ENCODE measurements at regions not wholly inside any gene's neighbourhood (a gene's known extent, or its start where the extent isn't known, plus 50 kb on each side); places are given as distances from the start of the nearest gene placed in this dataset.

DNA sequence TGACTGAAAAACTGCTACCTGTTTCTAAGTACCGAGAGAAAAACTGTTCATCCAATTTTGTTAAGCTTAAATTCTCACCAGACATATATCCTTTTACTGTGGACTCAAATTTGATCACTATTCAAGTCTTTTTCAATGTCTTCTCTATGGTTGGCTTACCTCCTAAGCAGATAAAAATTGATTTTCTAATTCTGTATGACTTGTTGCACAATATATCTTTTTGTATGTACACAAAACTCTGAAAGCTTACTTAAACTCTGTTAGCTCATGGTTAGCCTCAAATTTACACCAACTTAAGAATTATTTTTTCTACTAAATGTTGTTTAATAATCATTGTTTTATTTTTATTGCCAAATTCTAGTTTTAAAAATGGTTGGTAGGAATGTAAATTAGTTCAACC lies 715.4 kb downstream of the LTN1 start:
- TF ChIP-seq POLR2AphosphoS5 (IDR thresholded peaks at IDR 0.05; ENCODE audit: insufficient read depth in 1 of 2, low read depth in 1 of 2) (no peak), POLR2A (IDR thresholded peaks at IDR 0.05) (no peak)
- TF ChIP-seq, protein P1, sequence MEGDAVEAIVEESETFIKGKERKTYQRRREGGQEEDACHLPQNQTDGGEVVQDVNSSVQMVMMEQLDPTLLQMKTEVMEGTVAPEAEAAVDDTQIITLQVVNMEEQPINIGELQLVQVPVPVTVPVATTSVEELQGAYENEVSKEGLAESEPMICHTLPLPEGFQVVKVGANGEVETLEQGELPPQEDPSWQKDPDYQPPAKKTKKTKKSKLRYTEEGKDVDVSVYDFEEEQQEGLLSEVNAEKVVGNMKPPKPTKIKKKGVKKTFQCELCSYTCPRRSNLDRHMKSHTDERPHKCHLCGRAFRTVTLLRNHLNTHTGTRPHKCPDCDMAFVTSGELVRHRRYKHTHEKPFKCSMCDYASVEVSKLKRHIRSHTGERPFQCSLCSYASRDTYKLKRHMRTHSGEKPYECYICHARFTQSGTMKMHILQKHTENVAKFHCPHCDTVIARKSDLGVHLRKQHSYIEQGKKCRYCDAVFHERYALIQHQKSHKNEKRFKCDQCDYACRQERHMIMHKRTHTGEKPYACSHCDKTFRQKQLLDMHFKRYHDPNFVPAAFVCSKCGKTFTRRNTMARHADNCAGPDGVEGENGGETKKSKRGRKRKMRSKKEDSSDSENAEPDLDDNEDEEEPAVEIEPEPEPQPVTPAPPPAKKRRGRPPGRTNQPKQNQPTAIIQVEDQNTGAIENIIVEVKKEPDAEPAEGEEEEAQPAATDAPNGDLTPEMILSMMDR (IDR thresholded peaks at IDR 0.05): no peak
- no peak for DNase-seq (ENCODE audit: extremely low spot score in 2 of 2)
- Histone ChIP-seq H3K9me3 (no peaks in the 10 kb centered on the region), H3K4me1 (no peaks in the 10 kb centered on the region), H3K4me3 (no peak overlapping the region), H3K27me3 (no peaks in the 10 kb centered on the region), H3K27ac (no peak overlapping the region), H3K36me3 (no peaks in the 10 kb centered on the region)
- intact Hi-C loops (cut with DNase I): no loop called here

DNA sequence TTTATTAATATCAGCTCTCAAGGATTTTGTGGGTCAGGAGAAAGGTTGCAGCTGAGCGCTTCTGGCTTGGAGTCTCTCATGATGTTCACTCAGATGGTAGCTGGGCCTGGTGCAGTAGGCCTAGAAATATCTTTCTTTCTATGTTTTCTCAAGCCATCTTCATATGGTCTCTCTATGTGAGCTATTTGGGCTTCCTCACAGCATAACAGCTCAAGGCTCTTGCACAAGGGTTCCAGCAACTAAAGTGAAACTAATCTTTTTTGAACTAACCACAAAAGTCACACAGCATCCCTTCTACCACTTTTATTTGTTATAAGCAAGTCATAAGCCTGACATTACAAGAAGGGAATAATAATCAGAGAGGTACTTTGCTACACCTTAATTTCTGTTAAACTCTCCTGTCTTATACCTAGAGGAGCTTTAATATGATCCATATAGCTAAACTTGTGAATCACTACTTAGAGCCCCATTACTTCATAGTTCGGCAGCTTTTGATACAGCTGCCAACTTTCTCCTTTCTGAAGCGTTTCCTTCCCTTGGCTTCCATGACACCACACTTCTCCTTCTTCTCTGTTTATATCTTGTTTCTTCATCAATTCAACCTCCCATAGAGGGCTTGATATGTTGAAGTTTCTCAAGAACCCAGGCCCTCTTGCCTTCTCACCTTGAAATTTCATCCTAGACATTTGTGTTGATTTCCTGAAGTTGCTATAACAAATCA lies 720.2 kb downstream of the LTN1 start:
- TF ChIP-seq POLR2AphosphoS5 (IDR thresholded peaks at IDR 0.05; ENCODE audit: insufficient read depth in 1 of 2, low read depth in 1 of 2): no peak
- TF ChIP-seq POLR2A (IDR thresholded peaks at IDR 0.05): no peak
- TF ChIP-seq, protein P1 (IDR thresholded peaks at IDR 0.05): no peak
- Histone ChIP-seq H3K27me3 (no peaks in the 10 kb centered on the region), H3K27ac (no peak overlapping the region), H3K4me1 (no peaks in the 10 kb centered on the region), H3K36me3 (no peaks in the 10 kb centered on the region), H3K4me3 (no peak overlapping the region), H3K9me3 (no peaks in the 10 kb centered on the region)
- no peak for DNase-seq (ENCODE audit: extremely low spot score in 2 of 2)
- intact Hi-C loops (cut with DNase I): no loop called here

DNA sequence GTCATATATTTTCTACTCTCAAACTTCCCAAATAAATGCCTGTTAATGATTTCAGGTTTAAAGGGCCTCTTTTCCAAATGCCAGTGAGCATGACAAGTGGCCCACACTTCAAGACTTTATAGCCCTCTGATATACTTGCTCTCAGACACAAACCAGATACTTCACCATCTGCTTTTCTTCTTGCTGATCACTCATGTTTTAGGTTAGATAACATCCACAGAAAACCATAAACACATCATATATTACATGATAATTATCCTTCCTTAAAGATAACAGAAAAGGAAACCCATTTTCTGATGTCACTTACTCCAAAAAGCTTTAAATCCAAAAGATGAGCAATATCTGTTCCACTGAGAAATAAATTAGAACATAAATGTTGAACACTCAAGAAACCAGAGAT lies 723.5 kb downstream of the LTN1 start:
- TF ChIP-seq POLR2A (IDR thresholded peaks at IDR 0.05) (no peak), POLR2AphosphoS5 (IDR thresholded peaks at IDR 0.05; ENCODE audit: insufficient read depth in 1 of 2, low read depth in 1 of 2) (no peak)
- H3K36me3 ChIP-seq: no peaks in the 10 kb centered on the region
- no peaks in the 10 kb centered on the region for H3K4me1 ChIP-seq
- H3K9me3 ChIP-seq: no peaks in the 10 kb centered on the region
- DNase-seq (ENCODE audit: extremely low spot score in 2 of 2): no peak
- H3K27me3 ChIP-seq: no peaks in the 10 kb centered on the region
- no peak overlapping the region for H3K27ac ChIP-seq
- no peak overlapping the region for H3K4me3 ChIP-seq
- intact Hi-C loops (cut with DNase I): no loop called here

DNA sequence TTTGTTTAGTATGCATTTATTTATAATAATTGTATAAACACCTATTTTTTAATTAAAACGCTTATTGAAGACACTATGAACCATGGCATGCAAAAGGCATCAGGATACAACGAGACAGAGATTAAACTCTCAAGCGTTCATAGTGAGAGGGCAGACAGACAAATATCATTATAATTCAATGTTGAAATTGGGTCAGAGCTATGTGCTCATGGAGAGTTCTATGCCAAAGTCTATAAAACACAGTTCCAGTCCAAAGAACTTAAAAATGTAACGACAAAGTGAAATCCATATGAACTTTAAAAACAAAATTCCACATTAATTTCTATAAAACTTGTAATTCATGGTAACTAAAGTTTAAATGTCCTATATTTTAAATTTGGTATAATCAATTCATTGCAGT lies 724.0 kb downstream of the LTN1 start:
- Histone ChIP-seq H3K27me3 (no peaks in the 10 kb centered on the region), H3K27ac (no peak overlapping the region), H3K36me3 (no peaks in the 10 kb centered on the region), H3K9me3 (no peaks in the 10 kb centered on the region), H3K4me1 (no peaks in the 10 kb centered on the region), H3K4me3 (no peak overlapping the region)
- DNase-seq (ENCODE audit: extremely low spot score in 2 of 2): no peak
- intact Hi-C loops (cut with DNase I): no loop called here
- no peak for TF ChIP-seq POLR2A (IDR thresholded peaks at IDR 0.05)
- TF ChIP-seq POLR2AphosphoS5 (IDR thresholded peaks at IDR 0.05; ENCODE audit: insufficient read depth in 1 of 2, low read depth in 1 of 2): no peak
- TF ChIP-seq, protein P1 (IDR thresholded peaks at IDR 0.05): no peak

DNA sequence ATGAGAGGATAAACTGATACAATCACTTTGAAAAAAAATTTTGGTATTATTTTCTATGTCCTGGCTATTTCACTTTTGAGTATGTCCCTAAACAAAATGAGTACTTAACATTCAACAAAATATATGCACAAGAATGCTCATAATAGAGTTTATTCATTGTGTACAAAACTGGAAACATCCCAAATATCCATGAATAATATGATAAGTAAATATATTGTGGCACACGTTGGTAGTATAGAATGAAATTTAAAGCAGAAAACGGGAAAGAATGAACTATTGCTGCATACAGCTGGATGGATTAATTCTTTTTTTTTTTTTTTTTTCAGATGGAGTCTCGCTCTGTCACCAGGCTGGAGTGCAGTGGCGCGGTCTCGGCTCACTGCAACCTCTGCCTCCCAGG lies 725.2 kb downstream of the LTN1 start:
- H3K27ac ChIP-seq: no peak overlapping the region
- no peaks in the 10 kb centered on the region for H3K27me3 ChIP-seq
- H3K4me3 ChIP-seq: no peak overlapping the region
- no peaks in the 10 kb centered on the region for H3K9me3 ChIP-seq
- TF ChIP-seq, protein P1 (IDR thresholded peaks at IDR 0.05): no peak
- no peak for TF ChIP-seq POLR2AphosphoS5 (IDR thresholded peaks at IDR 0.05; ENCODE audit: insufficient read depth in 1 of 2, low read depth in 1 of 2)
- TF ChIP-seq POLR2A (IDR thresholded peaks at IDR 0.05): no peak
- no peaks in the 10 kb centered on the region for H3K4me1 ChIP-seq
- no peaks in the 10 kb centered on the region for H3K36me3 ChIP-seq
- no peak for DNase-seq (ENCODE audit: extremely low spot score in 2 of 2)
- intact Hi-C loops (cut with DNase I): no loop called here

All from vagina (tissue), 2 donors.